ENCODE measurements at regions not wholly inside any gene's neighbourhood (a gene's known extent, or its start where the extent isn't known, plus 50 kb on each side); places are given as distances from the start of the nearest gene placed in this dataset.
"Not testable (repeated sequence)": the region's sequence is repeated elsewhere in the genome, so short reads cannot be mapped to it uniquely, and the experiment has no call there.

DNA sequence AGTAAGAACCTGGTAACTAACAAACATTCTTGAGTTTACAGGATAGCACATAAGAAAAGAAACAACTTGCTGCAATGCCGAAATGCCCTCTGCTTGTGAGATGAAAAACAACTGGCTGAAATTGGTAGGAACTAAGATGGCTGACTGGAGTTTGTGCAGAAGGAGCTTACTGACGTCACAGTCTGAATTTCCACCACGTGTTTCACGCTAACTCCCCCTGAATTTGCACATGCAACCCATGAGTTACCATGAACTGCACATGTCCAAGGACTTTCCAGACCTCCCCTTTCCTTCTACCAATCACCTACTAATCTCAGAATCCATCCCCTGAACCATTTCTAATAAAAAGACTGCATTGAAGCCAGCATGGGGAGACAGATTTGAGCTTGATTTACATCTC lies 86.3 kb upstream of the KCND2 start:
- Histone ChIP-seq H3K36me3 (ENCODE audit: insufficient read depth in 1 of 2, low read depth in 1 of 2) (no peaks in the 10 kb centered on the region), H3K4me3 (no peak overlapping the region), H3K4me1 (peaks cover 16% of the 10 kb centered on the region), H3K27ac (no peak overlapping the region), H3K27me3 (ENCODE audit: insufficient read depth in 3 of 3, low read length in 2 of 3) (no peaks in the 10 kb centered on the region), H3K9me3 (no peaks in the 10 kb centered on the region)
- ATAC-seq, result no peak
- DNase-seq, result no peak
- intact Hi-C loops (cut with DNase I), result no loop called here
- 83 to 89% (median 86%) methylated on average over 4 of the region's 4 CpGs for WGBS, 3 donors
- TF ChIP-seq, protein P1, sequence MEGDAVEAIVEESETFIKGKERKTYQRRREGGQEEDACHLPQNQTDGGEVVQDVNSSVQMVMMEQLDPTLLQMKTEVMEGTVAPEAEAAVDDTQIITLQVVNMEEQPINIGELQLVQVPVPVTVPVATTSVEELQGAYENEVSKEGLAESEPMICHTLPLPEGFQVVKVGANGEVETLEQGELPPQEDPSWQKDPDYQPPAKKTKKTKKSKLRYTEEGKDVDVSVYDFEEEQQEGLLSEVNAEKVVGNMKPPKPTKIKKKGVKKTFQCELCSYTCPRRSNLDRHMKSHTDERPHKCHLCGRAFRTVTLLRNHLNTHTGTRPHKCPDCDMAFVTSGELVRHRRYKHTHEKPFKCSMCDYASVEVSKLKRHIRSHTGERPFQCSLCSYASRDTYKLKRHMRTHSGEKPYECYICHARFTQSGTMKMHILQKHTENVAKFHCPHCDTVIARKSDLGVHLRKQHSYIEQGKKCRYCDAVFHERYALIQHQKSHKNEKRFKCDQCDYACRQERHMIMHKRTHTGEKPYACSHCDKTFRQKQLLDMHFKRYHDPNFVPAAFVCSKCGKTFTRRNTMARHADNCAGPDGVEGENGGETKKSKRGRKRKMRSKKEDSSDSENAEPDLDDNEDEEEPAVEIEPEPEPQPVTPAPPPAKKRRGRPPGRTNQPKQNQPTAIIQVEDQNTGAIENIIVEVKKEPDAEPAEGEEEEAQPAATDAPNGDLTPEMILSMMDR (IDR thresholded peaks at IDR 0.05), result no peak

DNA sequence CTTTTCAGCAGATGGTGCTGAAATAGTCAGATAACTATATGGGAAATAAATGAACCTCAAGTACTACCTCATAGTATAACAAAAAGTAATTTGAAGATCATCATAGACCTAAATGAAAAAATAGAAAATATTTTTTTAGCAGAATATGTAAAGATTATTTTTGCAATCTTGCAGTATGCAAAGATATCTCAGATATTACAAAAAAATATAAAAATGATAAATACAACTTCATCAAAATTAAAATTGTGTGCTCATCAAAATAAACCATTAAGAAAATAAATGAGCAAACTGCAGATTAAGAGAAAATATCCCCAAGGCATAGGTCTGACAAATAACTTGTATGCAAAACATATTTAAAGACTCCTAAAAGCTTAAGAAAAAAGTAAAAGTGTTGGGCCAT lies 83.4 kb upstream of the KCND2 start:
- Histone ChIP-seq H3K27me3 (ENCODE audit: insufficient read depth in 3 of 3, low read length in 2 of 3) (no peaks in the 10 kb centered on the region), H3K4me1 (peaks cover 16% of the 10 kb centered on the region), H3K4me3 (no peak overlapping the region), H3K9me3 (no peaks in the 10 kb centered on the region), H3K36me3 (ENCODE audit: insufficient read depth in 1 of 2, low read depth in 1 of 2) (no peaks in the 10 kb centered on the region), H3K27ac (no peak overlapping the region)
- TF ChIP-seq, protein P1 (IDR thresholded peaks at IDR 0.05), result no peak
- no peak for ATAC-seq
- no peak for DNase-seq
- intact Hi-C loops (cut with DNase I), result no loop called here

DNA sequence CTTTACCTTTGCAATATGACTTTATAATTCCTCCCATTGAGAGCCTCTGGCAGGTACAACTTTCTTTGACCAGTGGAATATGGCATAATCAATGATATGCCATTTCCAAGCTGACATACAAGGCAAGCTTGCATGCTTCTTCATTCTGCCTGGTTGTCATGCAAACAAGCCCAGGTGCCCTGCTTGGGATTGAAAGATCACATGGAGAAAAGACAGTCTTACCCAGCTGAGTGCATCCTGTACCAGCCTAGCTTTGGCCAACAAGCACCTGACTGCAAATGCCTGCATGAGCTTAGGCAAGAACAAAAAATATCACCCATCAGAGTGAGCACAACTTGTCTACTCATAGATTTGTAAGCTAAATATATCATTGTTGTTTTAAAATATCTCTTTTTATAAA lies 82.9 kb upstream of the KCND2 start:
- no peaks in the 10 kb centered on the region for H3K9me3 ChIP-seq
- no peak overlapping the region for H3K4me3 ChIP-seq
- H3K27ac ChIP-seq, result no peak overlapping the region
- no peaks in the 10 kb centered on the region for H3K36me3 ChIP-seq (ENCODE audit: insufficient read depth in 1 of 2, low read depth in 1 of 2)
- DNase-seq, result no peak
- H3K27me3 ChIP-seq (ENCODE audit: insufficient read depth in 3 of 3, low read length in 2 of 3), result no peaks in the 10 kb centered on the region
- ATAC-seq, result no peak
- intact Hi-C loops (cut with DNase I), result no loop called here
- H3K4me1 ChIP-seq, result peaks cover 11% of the 10 kb centered on the region
- TF ChIP-seq, protein P1 (IDR thresholded peaks at IDR 0.05), result no peak

DNA sequence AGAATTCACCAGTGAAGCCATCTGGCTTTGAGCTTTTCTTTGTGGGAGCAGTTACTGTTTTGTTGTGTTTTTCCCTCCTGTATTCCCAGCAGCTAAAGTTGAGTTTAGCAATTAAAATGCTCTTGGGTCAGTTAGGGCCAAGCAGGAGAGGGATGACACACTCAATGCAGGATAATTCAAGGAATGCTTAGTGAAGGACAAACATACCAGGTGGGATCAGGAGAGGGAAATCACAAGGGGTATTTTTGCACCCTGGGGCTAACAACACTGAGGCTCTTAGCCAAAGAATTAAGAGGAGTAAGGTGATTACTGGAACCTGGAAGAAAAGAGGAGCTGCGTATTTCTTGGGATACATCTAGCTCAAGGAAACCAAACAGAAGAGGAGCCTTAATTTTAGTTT lies 82.4 kb upstream of the KCND2 start:
- no peak overlapping the region for H3K4me3 ChIP-seq
- no peaks in the 10 kb centered on the region for H3K9me3 ChIP-seq
- DNase-seq (no peak), ATAC-seq (no peak)
- no peaks in the 10 kb centered on the region for H3K36me3 ChIP-seq (ENCODE audit: insufficient read depth in 1 of 2, low read depth in 1 of 2)
- intact Hi-C loops (cut with DNase I), result no loop called here
- 58 to 92% (median 69%) methylated on average over 1 of the region's 1 CpG for WGBS, 3 donors
- H3K4me1 ChIP-seq, result peaks cover 7% of the 10 kb centered on the region
- H3K27ac ChIP-seq, result no peak overlapping the region
- TF ChIP-seq, protein P1 (IDR thresholded peaks at IDR 0.05), result no peak
- H3K27me3 ChIP-seq (ENCODE audit: insufficient read depth in 3 of 3, low read length in 2 of 3), result no peaks in the 10 kb centered on the region

DNA sequence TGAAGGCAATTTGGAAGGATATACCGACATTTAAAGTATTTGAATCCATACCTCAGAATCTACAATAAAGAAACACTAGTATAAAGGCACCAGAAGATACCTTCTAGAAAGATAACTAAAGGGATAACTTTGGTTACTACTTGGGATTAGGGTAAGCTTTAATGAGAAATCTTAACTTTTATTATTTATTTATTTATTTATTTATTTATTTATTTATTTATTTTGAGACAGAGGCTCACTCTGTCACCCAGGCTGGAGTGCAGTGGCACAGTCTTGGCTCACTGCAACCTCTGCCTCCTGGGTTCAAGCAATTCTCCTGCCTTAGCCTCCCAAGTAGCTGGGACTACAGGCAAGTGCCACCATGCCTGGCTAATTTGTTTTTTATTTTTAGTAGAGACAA lies 81.6 kb upstream of the KCND2 start:
- H3K27me3 ChIP-seq (ENCODE audit: insufficient read depth in 3 of 3, low read length in 2 of 3); DNase-seq; H3K9me3 ChIP-seq; H3K4me3 ChIP-seq; H3K4me1 ChIP-seq; H3K27ac ChIP-seq; intact Hi-C loops (cut with DNase I); ATAC-seq; H3K36me3 ChIP-seq (ENCODE audit: insufficient read depth in 1 of 2, low read depth in 1 of 2): not testable (repeated sequence)
- WGBS, 3 donors, result 85 to 95% (median 95%) methylated on average over 1 of the region's 1 CpG
